ENCODE measurements at regions not wholly inside any gene's neighbourhood (a gene's known extent, or its start where the extent isn't known, plus 50 kb on each side); places are given as distances from the start of the nearest gene placed in this dataset.

DNA sequence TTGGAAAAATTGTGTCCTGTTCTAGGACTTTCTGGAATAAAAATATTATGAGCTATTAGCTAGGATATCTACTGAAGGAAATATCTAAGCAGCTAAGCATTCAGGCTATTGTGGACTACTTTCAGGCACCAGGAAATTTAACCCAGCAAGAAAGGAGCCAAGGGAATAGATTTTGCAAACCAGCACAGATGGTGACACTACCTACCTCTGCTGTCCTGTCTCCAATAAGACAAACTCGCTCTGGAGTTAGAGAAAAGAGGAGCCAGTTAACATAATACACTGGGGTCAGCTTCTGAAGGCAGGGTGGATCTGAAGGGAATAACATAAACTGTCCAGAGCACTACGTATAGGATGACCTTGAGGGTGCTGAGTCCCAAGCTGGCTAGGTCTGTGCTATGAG is 223.7 kb upstream of the PRSS58 start:
- TF ChIP-seq, protein P1, sequence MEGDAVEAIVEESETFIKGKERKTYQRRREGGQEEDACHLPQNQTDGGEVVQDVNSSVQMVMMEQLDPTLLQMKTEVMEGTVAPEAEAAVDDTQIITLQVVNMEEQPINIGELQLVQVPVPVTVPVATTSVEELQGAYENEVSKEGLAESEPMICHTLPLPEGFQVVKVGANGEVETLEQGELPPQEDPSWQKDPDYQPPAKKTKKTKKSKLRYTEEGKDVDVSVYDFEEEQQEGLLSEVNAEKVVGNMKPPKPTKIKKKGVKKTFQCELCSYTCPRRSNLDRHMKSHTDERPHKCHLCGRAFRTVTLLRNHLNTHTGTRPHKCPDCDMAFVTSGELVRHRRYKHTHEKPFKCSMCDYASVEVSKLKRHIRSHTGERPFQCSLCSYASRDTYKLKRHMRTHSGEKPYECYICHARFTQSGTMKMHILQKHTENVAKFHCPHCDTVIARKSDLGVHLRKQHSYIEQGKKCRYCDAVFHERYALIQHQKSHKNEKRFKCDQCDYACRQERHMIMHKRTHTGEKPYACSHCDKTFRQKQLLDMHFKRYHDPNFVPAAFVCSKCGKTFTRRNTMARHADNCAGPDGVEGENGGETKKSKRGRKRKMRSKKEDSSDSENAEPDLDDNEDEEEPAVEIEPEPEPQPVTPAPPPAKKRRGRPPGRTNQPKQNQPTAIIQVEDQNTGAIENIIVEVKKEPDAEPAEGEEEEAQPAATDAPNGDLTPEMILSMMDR (IDR thresholded peaks at IDR 0.05): no peak
- TF ChIP-seq ZFX (IDR thresholded peaks at IDR 0.05; ENCODE audit: borderline replicate concordance): no peak

All from 22Rv1 (cell line).